ENCODE measurements at regions not wholly inside any gene's neighbourhood (a gene's known extent, or its start where the extent isn't known, plus 50 kb on each side); places are given as distances from the start of the nearest gene placed in this dataset.
"Not testable (repeated sequence)": the region's sequence is repeated elsewhere in the genome, so short reads cannot be mapped to it uniquely, and the experiment has no call there.

DNA sequence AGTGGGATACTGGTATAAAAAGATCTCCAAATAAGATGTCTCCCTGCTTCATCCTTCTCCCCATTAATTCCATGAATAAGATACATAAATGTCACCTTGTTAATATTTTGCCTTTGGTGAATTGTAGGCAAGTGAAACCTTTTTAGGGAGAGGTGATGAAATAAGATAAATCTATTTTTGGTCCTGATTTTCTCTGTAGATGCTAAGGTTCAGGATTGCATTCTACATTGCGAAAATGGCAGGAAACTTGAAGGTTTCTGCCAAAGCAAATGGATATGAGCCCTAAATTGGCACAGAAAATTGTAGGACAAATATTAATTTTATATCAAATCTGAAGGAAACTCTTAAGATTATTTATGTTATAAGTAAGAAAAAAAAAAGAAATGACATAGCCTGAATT lies 107.1 kb downstream of the PLPPR4 start:
- Histone ChIP-seq H3K36me3 (replicated peaks in 1 of 2; ENCODE audit: control insufficient read depth in 1 of 2, insufficient read depth in 2 of 2, low read length in 2 of 2) (no peaks in the 10 kb centered on the region), H3K27ac (ENCODE audit: low read depth in 1 of 2, low read length in 2 of 2) (no peak overlapping the region), H3K9ac (ENCODE audit: insufficient read depth, low read length, poor library complexity, severe bottlenecking) (no peak overlapping the region), H2AFZ (ENCODE audit: insufficient read depth, low read depth, low read length, poor library complexity, severe bottlenecking) (no peak overlapping the region), H3K79me2 (ENCODE audit: insufficient read depth, low read length) (no peaks in the 10 kb centered on the region), H3K4me3 (replicated peaks in 1 of 3; ENCODE audit: low read depth in 2 of 3, low read length in 3 of 3) (no peak overlapping the region), H3K4me2 (replicated peaks; ENCODE audit: extremely low read depth, low read length, poor library complexity, severe bottlenecking) (no peak overlapping the region), H4K20me1 (ENCODE audit: insufficient read depth, low read length) (no peaks in the 10 kb centered on the region), H3K4me1 (ENCODE audit: control insufficient read depth in 1 of 2, insufficient read depth in 2 of 2, low read length in 2 of 2) (peaks cover 6% of the 10 kb centered on the region in 2 donors), H3K27me3 (ENCODE audit: control insufficient read depth in 2 of 2, insufficient read depth in 2 of 2, low read length in 2 of 2) (no peaks in the 10 kb centered on the region), H3K9me3 (replicated peaks in 1 of 2; ENCODE audit: control insufficient read depth in 1 of 2, insufficient read depth in 1 of 2, low read length in 2 of 2) (no peaks in the 10 kb centered on the region)
- Mint-ChIP-seq H3K4me1 (peaks cover 19% of the 10 kb centered on the region), H3K27me3 (ENCODE audit: low read depth in 3 of 3) (no peaks in the 10 kb centered on the region), H3K4me3 (no peak overlapping the region), H3K27ac (no peak overlapping the region), H3K9me3 (peaks cover 2 to 6% (median 4%) of the 10 kb centered on the region in 7 donors), H3K36me3 (no peaks in the 10 kb centered on the region)
- no peak for TF ChIP-seq CTCF (IDR thresholded peaks at IDR 0.05)
- 80% methylated on average over 1 of the region's 1 CpG for WGBS (ENCODE audit: insufficient coverage)
- no peak for DNase-seq
- intact Hi-C loops (cut with micrococcal nuclease), result no loop called here

- DNase-seq, result peak in 1 of 3 donors; percentile 25
- H3K4me3 ChIP-seq (replicated peaks in 1 of 3; ENCODE audit: low read depth in 2 of 3, low read length in 3 of 3), result no peak overlapping the region
- H4K20me1 ChIP-seq (ENCODE audit: insufficient read depth, low read length), result no peaks in the 10 kb centered on the region
- H2AFZ ChIP-seq (ENCODE audit: insufficient read depth, low read depth, low read length, poor library complexity, severe bottlenecking), result no peak overlapping the region
- no peak overlapping the region for H3K27ac ChIP-seq (ENCODE audit: low read depth in 1 of 2, low read length in 2 of 2)
- no peaks in the 10 kb centered on the region for H3K36me3 ChIP-seq (replicated peaks in 1 of 2; ENCODE audit: control insufficient read depth in 1 of 2, insufficient read depth in 2 of 2, low read length in 2 of 2)
- no peak overlapping the region for H3K27ac Mint-ChIP-seq
- intact Hi-C loops (cut with micrococcal nuclease), result no loop called here
- TF ChIP-seq CTCF (IDR thresholded peaks at IDR 0.05), result no peak
- H3K27me3 ChIP-seq (ENCODE audit: control insufficient read depth in 2 of 2, insufficient read depth in 2 of 2, low read length in 2 of 2), result no peaks in the 10 kb centered on the region
- H3K4me1 ChIP-seq (ENCODE audit: control insufficient read depth in 1 of 2, insufficient read depth in 2 of 2, low read length in 2 of 2), result peaks cover 6% of the 10 kb centered on the region in 2 donors
- no peaks in the 10 kb centered on the region for H3K36me3 Mint-ChIP-seq
- 28% methylated on average over 4 of the region's 9 CpGs for WGBS (ENCODE audit: insufficient coverage)
- no peaks in the 10 kb centered on the region for H3K79me2 ChIP-seq (ENCODE audit: insufficient read depth, low read length)
- no peak overlapping the region for H3K9ac ChIP-seq (ENCODE audit: insufficient read depth, low read length, poor library complexity, severe bottlenecking)
- peak overlapping the region; percentile 25 for H3K4me2 ChIP-seq (replicated peaks; ENCODE audit: extremely low read depth, low read length, poor library complexity, severe bottlenecking)
- H3K4me3 Mint-ChIP-seq, result no peak overlapping the region
- peaks cover 19% of the 10 kb centered on the region for H3K4me1 Mint-ChIP-seq
- H3K9me3 ChIP-seq (replicated peaks in 1 of 2; ENCODE audit: control insufficient read depth in 1 of 2, insufficient read depth in 1 of 2, low read length in 2 of 2), result no peaks in the 10 kb centered on the region
- H3K9me3 Mint-ChIP-seq, result peaks cover 0 to 8% (median under 1%) of the 10 kb centered on the region in 7 donors
- H3K27me3 Mint-ChIP-seq (ENCODE audit: low read depth in 3 of 3), result no peaks in the 10 kb centered on the region
Measured at GRCh38 chr1:99374109-99374508, 109.8 kb downstream of the PLPPR4 start.

GRCh38 chr1:99374693-99375092 lies 110.4 kb downstream of the PLPPR4 start:
- DNase-seq; H3K79me2 ChIP-seq (ENCODE audit: insufficient read depth, low read length); H3K4me2 ChIP-seq (replicated peaks; ENCODE audit: extremely low read depth, low read length, poor library complexity, severe bottlenecking); H3K9me3 Mint-ChIP-seq; H3K4me3 ChIP-seq (replicated peaks in 1 of 3; ENCODE audit: low read depth in 2 of 3, low read length in 3 of 3); H3K27me3 Mint-ChIP-seq (ENCODE audit: low read depth in 3 of 3); H3K27me3 ChIP-seq (ENCODE audit: control insufficient read depth in 2 of 2, insufficient read depth in 2 of 2, low read length in 2 of 2); H4K20me1 ChIP-seq (ENCODE audit: insufficient read depth, low read length); H3K27ac ChIP-seq (ENCODE audit: low read depth in 1 of 2, low read length in 2 of 2); H3K9me3 ChIP-seq (replicated peaks in 1 of 2; ENCODE audit: control insufficient read depth in 1 of 2, insufficient read depth in 1 of 2, low read length in 2 of 2); H3K4me1 ChIP-seq (ENCODE audit: control insufficient read depth in 1 of 2, insufficient read depth in 2 of 2, low read length in 2 of 2); H2AFZ ChIP-seq (ENCODE audit: insufficient read depth, low read depth, low read length, poor library complexity, severe bottlenecking); H3K4me3 Mint-ChIP-seq; H3K27ac Mint-ChIP-seq; intact Hi-C loops (cut with micrococcal nuclease); H3K36me3 ChIP-seq (replicated peaks in 1 of 2; ENCODE audit: control insufficient read depth in 1 of 2, insufficient read depth in 2 of 2, low read length in 2 of 2); H3K9ac ChIP-seq (ENCODE audit: insufficient read depth, low read length, poor library complexity, severe bottlenecking); H3K36me3 Mint-ChIP-seq: not testable (repeated sequence)
- H3K4me1 Mint-ChIP-seq, result peaks cover 19% of the 10 kb centered on the region

Measured in CD14-positive monocyte (primary cell).